ENCODE measurements at regions not wholly inside any gene's neighbourhood (a gene's known extent, or its start where the extent isn't known, plus 50 kb on each side); places are given as distances from the start of the nearest gene placed in this dataset.

- peak in 1 of 2 donors; percentile 12 for DNase-seq (ENCODE audit: low spot score in 2 of 2)
- no peaks in the 10 kb centered on the region for H3K36me3 ChIP-seq
Observed at GRCh38 chr1:22290157-22290556, 147.3 kb upstream of the WNT4 start.

GRCh38 chr1:22290611-22291010, 147.7 kb upstream of the WNT4 start:
- no peak overlapping the region for H3K4me3 ChIP-seq
- TF ChIP-seq POLR2AphosphoS5 (IDR thresholded peaks at IDR 0.05) = no peak
- no peak for TF ChIP-seq POLR2A (IDR thresholded peaks at IDR 0.05)
- TF ChIP-seq, protein P1, sequence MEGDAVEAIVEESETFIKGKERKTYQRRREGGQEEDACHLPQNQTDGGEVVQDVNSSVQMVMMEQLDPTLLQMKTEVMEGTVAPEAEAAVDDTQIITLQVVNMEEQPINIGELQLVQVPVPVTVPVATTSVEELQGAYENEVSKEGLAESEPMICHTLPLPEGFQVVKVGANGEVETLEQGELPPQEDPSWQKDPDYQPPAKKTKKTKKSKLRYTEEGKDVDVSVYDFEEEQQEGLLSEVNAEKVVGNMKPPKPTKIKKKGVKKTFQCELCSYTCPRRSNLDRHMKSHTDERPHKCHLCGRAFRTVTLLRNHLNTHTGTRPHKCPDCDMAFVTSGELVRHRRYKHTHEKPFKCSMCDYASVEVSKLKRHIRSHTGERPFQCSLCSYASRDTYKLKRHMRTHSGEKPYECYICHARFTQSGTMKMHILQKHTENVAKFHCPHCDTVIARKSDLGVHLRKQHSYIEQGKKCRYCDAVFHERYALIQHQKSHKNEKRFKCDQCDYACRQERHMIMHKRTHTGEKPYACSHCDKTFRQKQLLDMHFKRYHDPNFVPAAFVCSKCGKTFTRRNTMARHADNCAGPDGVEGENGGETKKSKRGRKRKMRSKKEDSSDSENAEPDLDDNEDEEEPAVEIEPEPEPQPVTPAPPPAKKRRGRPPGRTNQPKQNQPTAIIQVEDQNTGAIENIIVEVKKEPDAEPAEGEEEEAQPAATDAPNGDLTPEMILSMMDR (IDR thresholded peaks at IDR 0.05) = no peak
- intact Hi-C loops (cut with DNase I; ENCODE audit: low total_unique reads) = no loop called here
- H3K27ac ChIP-seq = no peak overlapping the region
- no peaks in the 10 kb centered on the region for H3K4me1 ChIP-seq
- DNase-seq (ENCODE audit: low spot score in 2 of 2) = peak in 1 of 2 donors; percentile 33
- no peaks in the 10 kb centered on the region for H3K9me3 ChIP-seq
- no peaks in the 10 kb centered on the region for H3K27me3 ChIP-seq
- no peaks in the 10 kb centered on the region for H3K36me3 ChIP-seq

More at GRCh38 chr1:22290157-22290556, 147.3 kb upstream of the WNT4 start:
- Histone ChIP-seq H3K4me1 (no peaks in the 10 kb centered on the region), H3K27ac (no peak overlapping the region), H3K27me3 (no peaks in the 10 kb centered on the region), H3K9me3 (no peaks in the 10 kb centered on the region), H3K4me3 (no peak overlapping the region)
- TF ChIP-seq POLR2A (IDR thresholded peaks at IDR 0.05) (no peak), POLR2AphosphoS5 (IDR thresholded peaks at IDR 0.05) (no peak)
- TF ChIP-seq, protein P1 (IDR thresholded peaks at IDR 0.05) = no peak
- intact Hi-C loops (cut with DNase I; ENCODE audit: low total_unique reads) = no loop called here

- no peak overlapping the region for H3K4me3 ChIP-seq
- no peaks in the 10 kb centered on the region for H3K27me3 ChIP-seq
- H3K36me3 ChIP-seq = no peaks in the 10 kb centered on the region
- no peak for DNase-seq (ENCODE audit: low spot score in 2 of 2)
- intact Hi-C loops (cut with DNase I; ENCODE audit: low total_unique reads) = no loop called here
- H3K27ac ChIP-seq = no peak overlapping the region
- H3K4me1 ChIP-seq = peaks cover 0 to under 1% of the 10 kb centered on the region in 2 donors
- TF ChIP-seq POLR2AphosphoS5 (IDR thresholded peaks at IDR 0.05) (no peak), POLR2A (IDR thresholded peaks at IDR 0.05) (no peak)
- TF ChIP-seq, protein P1 (IDR thresholded peaks at IDR 0.05) = no peak
- no peaks in the 10 kb centered on the region for H3K9me3 ChIP-seq
Observed at GRCh38 chr1:22291057-22291456, 148.2 kb upstream of the WNT4 start.

DNA sequence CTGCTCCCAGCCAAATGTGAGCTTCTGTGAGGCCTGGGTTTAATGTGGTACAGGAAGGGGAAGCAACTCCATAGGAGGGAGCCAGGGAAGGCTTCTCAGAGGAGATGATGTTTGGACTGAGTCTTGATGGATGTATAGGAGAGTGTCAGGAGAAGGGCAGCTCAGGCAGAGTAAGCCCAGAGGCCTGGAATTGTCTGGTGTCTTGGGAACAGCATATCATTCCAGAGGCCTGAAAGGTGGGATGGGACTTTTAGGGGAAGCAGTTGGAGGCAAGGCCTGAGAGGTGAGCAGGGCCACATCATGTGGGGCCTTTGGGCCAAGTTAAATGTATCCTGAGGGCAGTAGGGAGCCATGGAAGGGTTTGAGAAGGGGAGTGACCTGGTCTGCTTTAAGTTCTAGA, 148.6 kb upstream of the WNT4 start:
- H3K4me3 ChIP-seq = no peak overlapping the region
- TF ChIP-seq, protein P1 (IDR thresholded peaks at IDR 0.05) = no peak
- no peak for TF ChIP-seq POLR2AphosphoS5 (IDR thresholded peaks at IDR 0.05)
- no peak for TF ChIP-seq POLR2A (IDR thresholded peaks at IDR 0.05)
- H3K4me1 ChIP-seq = peaks cover 0 to 5% of the 10 kb centered on the region in 2 donors
- H3K27ac ChIP-seq = no peak overlapping the region
- H3K9me3 ChIP-seq = no peaks in the 10 kb centered on the region
- H3K36me3 ChIP-seq = no peaks in the 10 kb centered on the region
- intact Hi-C loops (cut with DNase I; ENCODE audit: low total_unique reads) = no loop called here
- no peaks in the 10 kb centered on the region for H3K27me3 ChIP-seq
- DNase-seq (ENCODE audit: low spot score in 2 of 2) = peak in 1 of 2 donors; percentile 9

- intact Hi-C loops (cut with DNase I; ENCODE audit: low total_unique reads) = no loop called here
- H3K9me3 ChIP-seq = no peaks in the 10 kb centered on the region
- H3K27ac ChIP-seq = no peak overlapping the region
- no peak for TF ChIP-seq POLR2A (IDR thresholded peaks at IDR 0.05)
- TF ChIP-seq POLR2AphosphoS5 (IDR thresholded peaks at IDR 0.05) = no peak
- TF ChIP-seq, protein P1 (IDR thresholded peaks at IDR 0.05) = no peak
- H3K27me3 ChIP-seq = no peaks in the 10 kb centered on the region
- peak in 1 of 2 donors; percentile 24 for DNase-seq (ENCODE audit: low spot score in 2 of 2)
- H3K4me3 ChIP-seq = no peak overlapping the region
- peaks cover 0 to 10% of the 10 kb centered on the region in 2 donors for H3K4me1 ChIP-seq
- no peaks in the 10 kb centered on the region for H3K36me3 ChIP-seq
Observed at GRCh38 chr1:22292011-22292788, 149.3 kb upstream of the WNT4 start.
